ENCODE measurements at regions not wholly inside any gene's neighbourhood (a gene's known extent, or its start where the extent isn't known, plus 50 kb on each side); places are given as distances from the start of the nearest gene placed in this dataset.
A peak's percentile ranks its signal among the peaks of the same experiment; 100 is the strongest.
"Not testable (repeated sequence)": the region's sequence is repeated elsewhere in the genome, so short reads cannot be mapped to it uniquely, and the experiment has no call there.

DNA sequence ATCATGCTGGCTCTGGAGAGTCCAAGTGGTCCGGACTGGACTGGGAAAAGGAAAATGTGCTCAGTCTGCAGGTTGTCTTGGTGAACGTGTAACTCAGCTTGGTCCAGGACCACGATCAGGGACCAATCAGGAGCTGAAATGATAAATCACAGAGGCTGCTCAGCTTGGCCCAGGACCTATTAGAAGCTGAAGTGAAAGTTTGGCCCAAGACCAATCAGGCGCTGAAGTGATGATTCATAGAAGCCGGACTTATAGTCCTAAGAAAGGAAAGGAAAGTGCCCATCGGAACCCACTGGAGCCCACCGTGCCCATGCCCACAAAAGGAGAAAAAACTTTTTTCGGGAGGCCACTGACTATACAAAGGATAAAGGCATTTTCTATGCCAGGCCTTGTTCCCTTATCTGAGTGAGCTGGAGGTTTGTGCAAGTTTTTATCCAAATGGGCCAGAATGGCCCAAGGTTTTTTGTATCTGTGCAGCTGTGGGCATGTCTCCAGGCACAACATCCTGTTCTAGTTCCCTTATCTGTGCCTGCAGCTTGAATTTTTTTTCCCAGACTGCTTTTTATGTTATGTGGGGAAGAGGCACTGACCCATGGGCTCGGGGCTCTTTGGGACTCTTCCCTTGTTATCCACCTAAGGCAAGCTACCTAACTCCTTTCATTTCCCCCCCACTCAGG lies 194.4 kb downstream of the FAM133A start:
- no peak overlapping the region for H3K4me3 ChIP-seq (ENCODE audit: low read length)
- TF ChIP-seq, protein P1, sequence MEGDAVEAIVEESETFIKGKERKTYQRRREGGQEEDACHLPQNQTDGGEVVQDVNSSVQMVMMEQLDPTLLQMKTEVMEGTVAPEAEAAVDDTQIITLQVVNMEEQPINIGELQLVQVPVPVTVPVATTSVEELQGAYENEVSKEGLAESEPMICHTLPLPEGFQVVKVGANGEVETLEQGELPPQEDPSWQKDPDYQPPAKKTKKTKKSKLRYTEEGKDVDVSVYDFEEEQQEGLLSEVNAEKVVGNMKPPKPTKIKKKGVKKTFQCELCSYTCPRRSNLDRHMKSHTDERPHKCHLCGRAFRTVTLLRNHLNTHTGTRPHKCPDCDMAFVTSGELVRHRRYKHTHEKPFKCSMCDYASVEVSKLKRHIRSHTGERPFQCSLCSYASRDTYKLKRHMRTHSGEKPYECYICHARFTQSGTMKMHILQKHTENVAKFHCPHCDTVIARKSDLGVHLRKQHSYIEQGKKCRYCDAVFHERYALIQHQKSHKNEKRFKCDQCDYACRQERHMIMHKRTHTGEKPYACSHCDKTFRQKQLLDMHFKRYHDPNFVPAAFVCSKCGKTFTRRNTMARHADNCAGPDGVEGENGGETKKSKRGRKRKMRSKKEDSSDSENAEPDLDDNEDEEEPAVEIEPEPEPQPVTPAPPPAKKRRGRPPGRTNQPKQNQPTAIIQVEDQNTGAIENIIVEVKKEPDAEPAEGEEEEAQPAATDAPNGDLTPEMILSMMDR (conservative IDR thresholded peaks at IDR 0.05; ENCODE audit: low read length) = no peak
- no peak for DNase-seq (ENCODE audit: low read depth)

DNA sequence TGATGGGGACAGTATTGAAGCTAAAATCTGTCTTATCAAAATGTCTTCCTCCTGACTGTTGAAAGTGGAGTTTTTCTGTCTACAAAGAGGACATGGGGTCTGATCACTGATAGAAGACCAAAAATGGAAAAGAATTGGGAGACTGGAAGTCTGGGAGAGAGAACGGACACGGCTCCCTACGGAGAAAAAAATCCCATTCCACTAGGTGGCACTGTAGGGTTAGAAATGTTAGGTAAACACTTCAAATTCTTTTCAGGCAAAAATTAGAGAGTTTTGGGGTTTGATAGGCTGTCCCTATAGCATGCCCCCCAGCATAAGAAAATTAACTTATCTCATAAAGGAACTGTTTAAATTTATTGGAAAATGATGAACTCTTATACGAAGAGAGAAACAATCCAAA lies 200.5 kb downstream of the FAM133A start:
- no peak overlapping the region for H3K4me3 ChIP-seq (ENCODE audit: low read length)
- TF ChIP-seq, protein P1 (conservative IDR thresholded peaks at IDR 0.05; ENCODE audit: low read length) = peak; percentile 27
- DNase-seq (ENCODE audit: low read depth) = no peak

DNA sequence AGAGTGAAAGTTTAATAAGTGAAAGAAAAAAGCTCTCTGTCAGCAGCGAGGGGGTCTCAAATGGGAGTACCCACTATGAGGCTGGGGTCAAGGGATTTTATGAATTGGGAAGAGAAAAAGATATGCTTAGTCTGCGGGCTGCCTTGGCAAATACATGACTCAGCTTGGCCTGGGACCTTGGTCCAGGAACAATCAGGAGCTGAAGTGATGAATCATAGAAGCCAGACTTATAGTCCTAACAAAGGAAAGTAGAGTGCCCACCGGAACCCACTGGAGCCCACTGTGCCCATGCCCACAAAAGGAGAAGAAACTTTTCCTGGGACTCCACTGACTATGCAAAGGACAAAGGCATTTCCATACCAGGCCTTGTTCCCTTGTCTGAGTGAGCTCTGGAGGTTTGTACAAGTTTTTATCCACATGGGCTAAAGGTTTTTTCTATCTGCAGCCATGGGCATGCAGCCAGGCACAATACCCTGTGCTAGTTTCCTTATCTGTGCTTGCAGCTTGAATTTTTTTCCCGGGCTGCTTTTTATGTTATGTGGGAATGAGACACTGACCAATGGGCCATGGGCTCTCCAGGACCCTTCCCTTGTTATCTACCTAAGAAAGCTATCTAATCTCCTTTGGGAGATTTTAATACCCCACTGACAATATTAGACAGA lies 201.7 kb downstream of the FAM133A start:
- TF ChIP-seq, protein P1 (conservative IDR thresholded peaks at IDR 0.05; ENCODE audit: low read length) = no peak
- no peak overlapping the region for H3K4me3 ChIP-seq (ENCODE audit: low read length)
- no peak for DNase-seq (ENCODE audit: low read depth)

- H3K4me3 ChIP-seq (ENCODE audit: low read length); DNase-seq (ENCODE audit: low read depth): not testable (repeated sequence)
These were observed 247.0 kb downstream of the FAM133A start for GRCh38 chrX:93921041-93921440.

- DNase-seq (ENCODE audit: low read depth) = no peak
- TF ChIP-seq, protein P1 (conservative IDR thresholded peaks at IDR 0.05; ENCODE audit: low read length) = no peak
- no peak overlapping the region for H3K4me3 ChIP-seq (ENCODE audit: low read length)
These were observed 258.6 kb downstream of the FAM133A start for GRCh38 chrX:93932471-93933220.

DNA sequence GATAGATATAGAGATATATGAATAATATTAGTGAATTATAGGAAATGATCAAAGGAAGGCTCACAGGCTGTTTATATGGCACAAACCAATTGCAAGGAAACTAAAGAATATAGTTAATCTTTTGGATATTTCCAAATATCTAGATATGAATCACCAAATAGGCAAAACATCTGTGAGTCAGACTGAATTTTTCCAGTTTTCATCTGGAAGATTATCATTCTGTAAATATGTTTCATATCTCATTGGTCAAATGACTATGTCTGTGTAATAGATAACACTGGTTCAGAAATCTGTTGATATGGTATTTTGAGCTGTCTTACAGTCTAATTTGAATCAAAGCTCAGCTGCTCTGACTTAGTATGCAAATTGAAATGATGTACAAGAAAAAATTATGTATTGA lies 303.6 kb downstream of the FAM133A start:
- TF ChIP-seq, protein P1 (conservative IDR thresholded peaks at IDR 0.05; ENCODE audit: low read length) = no peak
- no peak overlapping the region for H3K4me3 ChIP-seq (ENCODE audit: low read length)
- no peak for DNase-seq (ENCODE audit: low read depth)

DNA sequence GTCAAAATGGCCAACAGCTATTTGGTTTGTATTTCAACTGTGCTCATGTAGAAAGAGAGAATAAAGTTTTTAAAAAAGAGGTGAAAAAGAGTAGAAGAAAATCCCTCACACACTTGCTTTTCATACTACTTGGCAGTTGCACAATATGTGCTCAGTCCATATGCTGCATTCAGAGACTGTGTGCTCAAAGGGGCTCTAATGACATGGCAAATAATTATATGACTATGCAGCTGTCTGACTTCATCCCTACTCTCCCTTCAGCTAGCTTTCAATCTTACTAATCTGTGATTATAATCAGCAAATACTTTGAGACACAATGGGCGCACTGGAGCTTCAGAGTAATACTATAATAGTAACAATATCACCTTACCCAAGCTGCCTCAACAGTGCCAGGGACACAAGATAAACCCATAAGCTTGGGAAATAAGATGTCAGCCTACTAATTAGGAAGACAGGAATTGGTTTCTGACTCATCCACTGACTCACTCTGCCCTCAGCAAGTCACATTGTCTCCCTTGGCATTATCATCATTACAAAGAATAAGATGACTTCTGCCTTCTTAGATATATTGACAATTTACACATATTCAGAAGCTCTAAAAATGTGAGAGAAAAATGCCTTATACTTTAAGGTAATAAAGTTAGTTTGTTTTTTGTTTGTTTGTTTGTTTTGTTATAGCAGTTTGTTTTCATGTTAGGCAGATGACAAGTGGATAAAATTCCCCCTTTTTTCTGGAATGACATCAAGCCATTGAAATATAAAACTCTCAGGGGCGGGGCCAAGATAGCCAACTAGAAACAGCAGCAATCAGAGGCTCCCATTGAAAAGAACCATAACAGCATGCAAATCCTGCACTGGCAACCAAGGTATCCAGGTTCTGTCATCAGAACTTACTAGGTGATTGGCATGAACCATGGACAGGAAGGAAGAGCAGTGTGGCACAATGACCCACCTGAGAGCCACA lies 311.6 kb downstream of the FAM133A start:
- no peak overlapping the region for H3K4me3 ChIP-seq (ENCODE audit: low read length)
- DNase-seq (ENCODE audit: low read depth) = no peak
- TF ChIP-seq, protein P1 (conservative IDR thresholded peaks at IDR 0.05; ENCODE audit: low read length) = no peak
